SK-N-SH treated with all-trans-retinoic acid at 6 μM for 48 hours (cell line): ENCODE measurements at regions not wholly inside any gene's neighbourhood (a gene's known extent, or its start where the extent isn't known, plus 50 kb on each side); places are given as distances from the start of the nearest gene placed in this dataset.

ENCODE experiments used
- ARNTL ChIP-seq: fragments of 450-650 bp; formaldehyde crosslinking; IDR thresholded peaks from 2 replicates; pipeline ENCODE4 v1.5.0; 2020; ENCODE audit warnings: low read depth, mild to moderate bottlenecking, moderate library complexity, borderline replicate concordance
- BACH2 ChIP-seq: fragments of 250-450 bp; sonication (Bioruptor Pico); IDR thresholded peaks from 2 replicates; pipeline ENCODE4 v1.9.0; 2021; ENCODE audit warnings: mild to moderate bottlenecking, borderline replicate concordance
- CSDC2 ChIP-seq: fragments of 250-450 bp; sonication (Bioruptor Pico); IDR thresholded peaks from 2 replicates; pipeline ENCODE4 v1.5.0; 2020; ENCODE audit warnings: mild to moderate bottlenecking, moderate library complexity
- ESRRG ChIP-seq: fragments of 250-450 bp; sonication (Bioruptor Pico); IDR thresholded peaks from 2 replicates; pipeline ENCODE4 v1.6.1; 2021; ENCODE audit warnings: mild to moderate bottlenecking
- PATZ1 ChIP-seq: fragments of 250-450 bp; sonication (Bioruptor Pico); IDR thresholded peaks from 2 replicates; pipeline ENCODE4 v1.8.0; 2020; ENCODE audit warnings: mild to moderate bottlenecking, moderate library complexity, borderline replicate concordance
- RARB ChIP-seq: fragments of 250-450 bp; sonication (Bioruptor Pico); IDR thresholded peaks from 2 replicates; pipeline ENCODE4 v1.8.0; 2021; ENCODE audit warnings: mild to moderate bottlenecking, moderate library complexity
- TCF4 ChIP-seq: fragments of 250-450 bp; sonication (Bioruptor Pico); IDR thresholded peaks from 2 replicates; pipeline ENCODE4 v1.8.0; 2021; ENCODE audit warnings: mild to moderate bottlenecking, moderate library complexity, borderline replicate concordance
- TSHZ2 ChIP-seq: fragments of 250-450 bp; sonication (Bioruptor Pico); IDR thresholded peaks from 2 replicates; pipeline ENCODE4 v1.5.0; 2020; ENCODE audit warnings: mild to moderate bottlenecking, moderate library complexity
- ZFP3 ChIP-seq: fragments of 250-450 bp; sonication (Bioruptor Pico); IDR thresholded peaks from 2 replicates; pipeline ENCODE4 v1.5.0; 2020; ENCODE audit warnings: mild to moderate bottlenecking, moderate library complexity
- ZFP30 ChIP-seq: fragments of 450-650 bp; formaldehyde crosslinking; IDR thresholded peaks from 2 replicates; pipeline ENCODE4 v1.5.0; 2022; ENCODE audit warnings: mild to moderate bottlenecking, moderate library complexity
- ZNF565 ChIP-seq: fragments of 450-650 bp; formaldehyde crosslinking; conservative IDR thresholded peaks from 2 replicates; pipeline ENCODE4 v1.5.0; 2020; ENCODE audit warnings: low read depth, mild to moderate bottlenecking, moderate library complexity
- ZNF8 ChIP-seq: fragments of 450-650 bp; formaldehyde crosslinking; IDR thresholded peaks from 2 replicates; pipeline ENCODE4 v1.5.0; 2020; ENCODE audit warnings: mild to moderate bottlenecking, moderate library complexity
- TF ChIP-seq, protein P1 (sequence below): fragments of 250-450 bp; sonication (Bioruptor Pico); IDR thresholded peaks from 2 replicates; pipeline ENCODE4 v1.5.1; 2020; ENCODE audit warnings: low read depth, mild to moderate bottlenecking, moderate library complexity
- TF ChIP-seq, protein P2 (sequence below): fragments of 250-450 bp; sonication (Bioruptor Pico); IDR thresholded peaks from 2 replicates; pipeline ENCODE4 v1.5.1; 2021; ENCODE audit warnings: mild to moderate bottlenecking, moderate library complexity

- TF ChIP-seq, protein P1, sequence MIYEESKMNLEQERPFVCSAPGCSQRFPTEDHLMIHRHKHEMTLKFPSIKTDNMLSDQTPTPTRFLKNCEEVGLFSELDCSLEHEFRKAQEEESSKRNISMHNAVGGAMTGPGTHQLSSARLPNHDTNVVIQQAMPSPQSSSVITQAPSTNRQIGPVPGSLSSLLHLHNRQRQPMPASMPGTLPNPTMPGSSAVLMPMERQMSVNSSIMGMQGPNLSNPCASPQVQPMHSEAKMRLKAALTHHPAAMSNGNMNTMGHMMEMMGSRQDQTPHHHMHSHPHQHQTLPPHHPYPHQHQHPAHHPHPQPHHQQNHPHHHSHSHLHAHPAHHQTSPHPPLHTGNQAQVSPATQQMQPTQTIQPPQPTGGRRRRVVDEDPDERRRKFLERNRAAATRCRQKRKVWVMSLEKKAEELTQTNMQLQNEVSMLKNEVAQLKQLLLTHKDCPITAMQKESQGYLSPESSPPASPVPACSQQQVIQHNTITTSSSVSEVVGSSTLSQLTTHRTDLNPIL (CRISPR knock-in tag) = no peak
- TF ChIP-seq ZFP3 (no peak), ESRRG (no peak), CSDC2 (CRISPR knock-in tag) (no peak), TCF4 (CRISPR knock-in tag) (no peak), ZNF565 (no peak), BACH2 (CRISPR knock-in tag) (no peak), RARB (CRISPR knock-in tag) (no peak), ARNTL (CRISPR knock-in tag) (no peak), PATZ1 (CRISPR knock-in tag) (no peak), TSHZ2 (CRISPR knock-in tag) (no peak), ZNF8 (CRISPR knock-in tag) (no peak), ZFP30 (CRISPR knock-in tag) (no peak)
- TF ChIP-seq, protein P2, sequence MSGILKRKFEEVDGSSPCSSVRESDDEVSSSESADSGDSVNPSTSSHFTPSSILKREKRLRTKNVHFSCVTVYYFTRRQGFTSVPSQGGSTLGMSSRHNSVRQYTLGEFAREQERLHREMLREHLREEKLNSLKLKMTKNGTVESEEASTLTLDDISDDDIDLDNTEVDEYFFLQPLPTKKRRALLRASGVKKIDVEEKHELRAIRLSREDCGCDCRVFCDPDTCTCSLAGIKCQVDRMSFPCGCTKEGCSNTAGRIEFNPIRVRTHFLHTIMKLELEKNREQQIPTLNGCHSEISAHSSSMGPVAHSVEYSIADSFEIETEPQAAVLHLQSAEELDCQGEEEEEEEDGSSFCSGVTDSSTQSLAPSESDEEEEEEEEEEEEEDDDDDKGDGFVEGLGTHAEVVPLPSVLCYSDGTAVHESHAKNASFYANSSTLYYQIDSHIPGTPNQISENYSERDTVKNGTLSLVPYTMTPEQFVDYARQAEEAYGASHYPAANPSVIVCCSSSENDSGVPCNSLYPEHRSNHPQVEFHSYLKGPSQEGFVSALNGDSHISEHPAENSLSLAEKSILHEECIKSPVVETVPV (CRISPR knock-in tag) = no peak
Observed at GRCh38 chr15:70396807-70397206, 299.1 kb upstream of the TLE3 start.
